Effector memory CD8-positive, alpha-beta T cell (primary cell): ENCODE measurements at regions not wholly inside any gene's neighbourhood (a gene's known extent, or its start where the extent isn't known, plus 50 kb on each side); places are given as distances from the start of the nearest gene placed in this dataset.

Experiments
- ATAC-seq: fragments of 150-1000 bp; cut with Tn5 transposase; replicated peaks from 2 replicates; pipeline ENCODE4 v1.10.0; 2021; ENCODE audit warnings: mild to moderate bottlenecking, moderate library complexity
- DNase-seq, 3 experiments: peaks; one replicate each; pipeline ENCODE4 v3.0.0; 2021
- H3K27ac Mint-ChIP-seq, 2 donors: one replicate each; pipeline ENCODE4 v1.8.0; 2022; ENCODE audit warnings: mild to moderate bottlenecking in 2 of 2, mixed read lengths in 2 of 2, moderate library complexity in 2 of 2
- H3K27me3 Mint-ChIP-seq, 2 donors: one replicate each; pipeline ENCODE4 v1.8.0; 2022; ENCODE audit warnings: mixed read lengths in 2 of 2
- H3K36me3 Mint-ChIP-seq: one replicate; pipeline ENCODE4 v1.8.0; 2022; ENCODE audit warnings: mild to moderate bottlenecking, moderate library complexity, mixed read lengths; ENCODE audit not compliant: insufficient read depth
- H3K4me1 Mint-ChIP-seq, 2 donors: one replicate each; pipeline ENCODE4 v1.8.0; 2022; ENCODE audit warnings: low read depth in 2 of 2, mixed read lengths in 2 of 2
- H3K4me3 Mint-ChIP-seq, 2 donors: one replicate each; pipeline ENCODE4 v1.8.0; 2022; ENCODE audit warnings: mild to moderate bottlenecking in 2 of 2, mixed read lengths in 2 of 2, moderate library complexity in 2 of 2
- H3K9me3 Mint-ChIP-seq, 2 donors: one replicate each; pipeline ENCODE4 v1.8.0; 2022; ENCODE audit warnings: mixed read lengths in 2 of 2

DNA sequence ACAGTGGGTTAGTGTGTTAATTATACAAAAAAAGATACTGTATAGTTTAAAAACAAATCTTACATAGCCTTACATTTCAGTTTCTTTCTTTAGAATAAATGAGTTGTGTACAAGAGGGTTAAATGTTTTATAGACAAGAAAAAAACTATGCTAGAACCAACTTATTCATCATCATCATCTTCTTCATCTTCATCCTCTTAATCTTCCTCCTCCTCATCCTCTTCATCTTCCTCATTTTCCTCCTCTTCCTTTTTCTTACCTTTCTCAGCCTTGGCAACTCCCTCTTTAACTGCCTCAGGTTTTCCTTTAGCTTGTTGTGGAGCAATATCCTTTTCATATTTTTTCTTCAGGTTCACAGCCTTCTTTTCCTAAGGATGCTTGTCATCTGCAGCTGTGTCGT lies 53.7 kb downstream of the RPS12 start:
- H3K4me1 Mint-ChIP-seq: no peaks in the 10 kb centered on the region
- H3K27me3 Mint-ChIP-seq: peaks cover 6% of the 10 kb centered on the region in 2 donors
- DNase-seq (no peak), ATAC-seq (no peak)
- no peaks in the 10 kb centered on the region for H3K36me3 Mint-ChIP-seq
- H3K9me3 Mint-ChIP-seq: no peaks in the 10 kb centered on the region
- no peak overlapping the region for H3K4me3 Mint-ChIP-seq
- H3K27ac Mint-ChIP-seq: no peak overlapping the region

DNA sequence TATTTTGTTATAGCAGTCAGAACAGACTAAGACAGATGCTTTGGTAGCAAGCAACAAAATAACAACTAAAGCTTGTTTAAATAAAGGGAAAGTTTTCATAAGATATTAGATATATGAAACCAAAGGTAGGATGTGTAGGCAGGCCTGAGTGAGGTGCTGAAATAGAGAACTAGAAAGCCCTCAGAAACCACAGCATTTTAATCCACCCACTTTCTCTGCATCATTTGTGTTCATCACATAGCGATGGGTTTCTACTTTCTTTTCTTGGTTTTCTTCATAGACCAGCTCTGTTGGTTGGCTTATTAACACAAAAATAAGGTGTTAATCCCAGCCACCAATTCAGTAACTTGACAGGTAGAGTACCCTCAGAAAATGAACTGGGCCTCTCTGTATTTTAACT lies 58.6 kb downstream of the RPS12 start:
- ATAC-seq: no peak
- Mint-ChIP-seq H3K36me3 (no peaks in the 10 kb centered on the region), H3K9me3 (peaks cover 0 to 7% of the 10 kb centered on the region in 2 donors), H3K4me1 (no peaks in the 10 kb centered on the region), H3K4me3 (no peak overlapping the region), H3K27me3 (peaks cover 13 to 16% of the 10 kb centered on the region in 2 donors), H3K27ac (no peak overlapping the region)
- no peak for DNase-seq

DNA sequence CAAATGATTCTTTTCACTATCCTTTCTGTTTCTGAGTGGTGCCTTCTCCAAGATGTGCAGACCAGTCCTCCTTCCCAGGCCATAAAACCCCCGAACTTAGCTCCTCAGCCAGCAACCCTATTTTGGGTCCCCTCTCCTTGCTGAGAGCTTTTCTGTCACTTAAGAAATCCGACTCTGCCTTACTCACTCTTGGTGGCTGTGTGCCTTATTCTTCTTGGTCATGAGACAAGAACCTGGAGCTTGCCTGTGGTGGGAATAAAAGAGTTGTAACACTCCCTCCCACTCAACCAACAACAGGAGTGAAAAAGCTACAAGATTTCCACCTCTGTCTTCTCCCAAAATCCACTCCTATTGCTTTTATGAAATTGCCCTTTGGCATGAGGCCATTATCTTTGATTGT lies 62.6 kb downstream of the RPS12 start:
- Mint-ChIP-seq H3K27ac (no peak overlapping the region), H3K4me1 (no peaks in the 10 kb centered on the region), H3K36me3 (no peaks in the 10 kb centered on the region), H3K4me3 (no peak overlapping the region), H3K27me3 (peaks cover 7 to 10% of the 10 kb centered on the region in 2 donors), H3K9me3 (peaks cover 0 to 7% of the 10 kb centered on the region in 2 donors)
- no peak for ATAC-seq
- DNase-seq: no peak

DNA sequence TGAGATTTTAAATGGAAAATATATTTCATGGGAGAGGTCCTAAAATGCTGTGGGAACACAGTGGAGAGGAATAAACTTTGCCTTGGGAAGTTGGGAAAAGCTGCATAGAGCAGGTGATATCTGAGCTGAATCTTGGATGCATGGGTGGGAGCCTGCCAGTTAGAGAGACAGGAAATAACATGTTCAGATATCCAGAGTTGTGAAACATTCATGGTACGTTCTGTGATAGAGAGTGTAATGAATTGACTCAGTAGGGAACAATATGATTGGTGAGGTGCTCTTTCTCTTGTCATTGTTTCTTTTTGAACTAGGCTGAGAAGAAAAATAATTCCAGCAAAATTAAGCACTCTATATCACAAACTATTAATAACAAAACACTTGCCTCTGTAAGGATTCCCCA lies 72.8 kb downstream of the RPS12 start:
- Mint-ChIP-seq H3K9me3 (no peaks in the 10 kb centered on the region), H3K4me1 (no peaks in the 10 kb centered on the region), H3K27ac (no peak overlapping the region), H3K27me3 (peaks cover 0 to 5% of the 10 kb centered on the region in 2 donors), H3K36me3 (no peaks in the 10 kb centered on the region), H3K4me3 (no peak overlapping the region)
- no peak for ATAC-seq
- no peak for DNase-seq

DNA sequence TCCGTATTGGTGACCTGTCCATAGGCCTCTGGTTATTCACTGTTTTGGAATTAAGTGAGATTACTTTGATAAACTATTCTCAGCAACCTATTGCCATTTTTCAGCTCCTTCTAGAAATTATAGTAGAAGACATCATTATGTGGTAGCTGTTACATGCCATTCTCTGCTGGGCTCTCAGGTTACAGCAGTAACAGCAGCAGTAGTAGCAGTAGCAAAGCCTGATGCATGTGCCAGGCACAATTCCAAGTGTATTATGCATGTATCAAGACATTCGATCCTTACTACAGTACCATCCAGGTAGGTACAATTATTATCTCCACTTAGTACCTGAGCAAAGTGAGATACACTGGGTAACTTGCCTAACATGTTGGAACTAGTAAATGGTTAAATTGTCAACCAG lies 74.3 kb downstream of the RPS12 start:
- Mint-ChIP-seq H3K27ac (no peak overlapping the region), H3K9me3 (no peaks in the 10 kb centered on the region), H3K4me3 (no peak overlapping the region), H3K36me3 (no peaks in the 10 kb centered on the region), H3K27me3 (peaks cover 0 to 5% of the 10 kb centered on the region in 2 donors), H3K4me1 (no peaks in the 10 kb centered on the region)
- no peak for DNase-seq
- no peak for ATAC-seq

DNA sequence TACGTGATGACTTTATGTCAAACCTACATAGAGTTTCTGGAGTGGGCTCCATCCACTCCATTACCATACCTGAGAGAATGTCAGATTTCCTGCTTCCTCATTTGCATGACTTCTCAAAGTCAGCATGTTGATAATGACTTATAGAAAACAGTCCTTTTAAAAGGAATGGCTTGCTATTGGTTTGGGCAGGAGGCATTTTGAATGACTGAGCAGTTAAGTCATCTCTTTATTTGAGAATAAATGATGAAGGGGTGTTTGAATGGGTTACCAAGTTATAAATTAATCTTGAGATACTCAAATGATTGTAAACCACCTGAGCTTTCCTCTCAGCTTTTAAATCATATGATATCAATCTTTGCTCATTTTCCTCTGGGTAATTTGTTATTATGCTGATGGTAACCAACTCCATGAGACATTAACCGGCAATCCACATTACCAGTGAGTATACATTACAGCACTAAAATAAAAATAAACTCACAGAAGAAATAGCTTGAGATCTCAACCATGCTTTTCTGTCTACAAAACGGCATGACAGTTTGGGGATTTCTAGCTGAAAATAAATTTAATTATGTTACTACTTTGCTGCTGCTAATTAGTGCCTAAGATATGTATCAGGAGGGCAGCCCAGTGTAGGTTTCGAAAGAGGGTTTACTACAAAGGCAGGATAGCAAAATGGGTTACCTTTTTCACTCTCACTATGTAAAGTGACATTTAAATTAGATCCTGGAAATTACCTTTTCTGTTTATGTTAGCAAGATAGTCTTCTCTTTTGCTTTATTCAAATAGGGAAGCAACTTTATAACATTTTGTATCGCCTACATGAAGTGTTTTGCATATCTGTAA lies 78.8 kb downstream of the RPS12 start:
- H3K9me3 Mint-ChIP-seq: no peaks in the 10 kb centered on the region
- ATAC-seq (no peak), DNase-seq (no peak)
- H3K4me1 Mint-ChIP-seq: no peaks in the 10 kb centered on the region
- H3K36me3 Mint-ChIP-seq: no peaks in the 10 kb centered on the region
- H3K27ac Mint-ChIP-seq: no peak overlapping the region
- H3K27me3 Mint-ChIP-seq: peaks cover 9% of the 10 kb centered on the region in 2 donors
- no peak overlapping the region for H3K4me3 Mint-ChIP-seq

DNA sequence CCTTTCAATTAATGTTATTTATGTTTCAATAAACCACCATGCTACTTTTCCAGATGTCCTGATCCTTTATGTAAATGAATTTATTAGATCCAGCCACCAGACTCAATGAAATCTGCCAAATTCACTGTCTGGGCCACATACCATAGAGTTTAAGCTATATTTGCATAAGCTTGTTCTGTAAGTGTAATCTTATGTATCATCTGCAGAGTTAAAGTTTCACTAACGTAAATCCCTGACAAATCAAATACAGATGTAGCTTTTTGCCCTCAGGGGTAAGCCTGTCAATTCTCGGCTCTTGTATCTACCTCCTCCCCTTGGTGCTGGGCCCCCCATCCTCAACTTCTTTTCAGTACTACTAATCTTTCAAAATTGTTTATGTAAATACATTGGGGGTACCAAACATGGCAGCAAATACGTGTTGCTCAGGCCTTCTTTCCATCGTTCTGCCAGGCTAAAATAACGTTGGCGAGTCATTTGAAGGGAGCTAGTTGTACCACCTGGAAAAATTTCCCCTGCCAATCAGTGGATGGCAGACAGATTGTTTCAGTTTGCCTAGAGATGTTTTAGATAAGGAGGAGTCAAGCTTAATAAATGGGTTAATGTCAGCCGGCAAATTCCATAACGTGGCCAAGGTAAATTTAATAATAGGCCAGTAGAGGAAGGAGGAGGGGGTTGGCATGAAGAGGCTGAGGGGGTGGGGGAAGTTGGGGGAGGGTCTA lies 79.6 kb downstream of the RPS12 start:
- peaks cover 9 to 10% of the 10 kb centered on the region in 2 donors for H3K27me3 Mint-ChIP-seq

DNA sequence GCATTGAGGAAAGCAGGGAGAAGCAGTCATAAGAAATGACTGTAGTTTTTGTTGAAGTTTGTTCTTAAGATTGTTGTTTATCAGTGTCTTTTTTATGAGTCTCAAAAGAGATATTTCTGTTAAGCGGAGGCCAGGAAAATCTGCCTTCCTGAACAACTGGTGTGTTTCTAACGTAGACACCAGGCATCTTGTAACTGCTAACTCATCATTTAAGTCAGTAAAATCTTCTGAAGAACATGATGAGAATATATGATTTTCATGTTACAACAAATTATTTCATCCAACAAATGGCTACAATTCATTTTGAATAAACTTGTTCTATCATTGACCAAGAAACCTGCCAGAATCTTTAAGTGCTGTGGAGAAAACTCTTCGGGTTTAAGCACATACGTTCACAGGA lies 84.0 kb downstream of the RPS12 start:
- Mint-ChIP-seq H3K9me3 (no peaks in the 10 kb centered on the region), H3K36me3 (no peaks in the 10 kb centered on the region), H3K4me3 (no peak overlapping the region), H3K27ac (no peak overlapping the region), H3K4me1 (no peaks in the 10 kb centered on the region), H3K27me3 (peaks cover 9 to 20% of the 10 kb centered on the region in 2 donors)
- DNase-seq: no peak
- no peak for ATAC-seq

More for the DNA sequence above, 79.6 kb downstream of the RPS12 start:
- no peak overlapping the region for H3K4me3 Mint-ChIP-seq
- ATAC-seq (no peak), DNase-seq (no peak)
- H3K4me1 Mint-ChIP-seq: no peaks in the 10 kb centered on the region
- H3K36me3 Mint-ChIP-seq: no peaks in the 10 kb centered on the region
- no peaks in the 10 kb centered on the region for H3K9me3 Mint-ChIP-seq
- no peak overlapping the region for H3K27ac Mint-ChIP-seq

DNA sequence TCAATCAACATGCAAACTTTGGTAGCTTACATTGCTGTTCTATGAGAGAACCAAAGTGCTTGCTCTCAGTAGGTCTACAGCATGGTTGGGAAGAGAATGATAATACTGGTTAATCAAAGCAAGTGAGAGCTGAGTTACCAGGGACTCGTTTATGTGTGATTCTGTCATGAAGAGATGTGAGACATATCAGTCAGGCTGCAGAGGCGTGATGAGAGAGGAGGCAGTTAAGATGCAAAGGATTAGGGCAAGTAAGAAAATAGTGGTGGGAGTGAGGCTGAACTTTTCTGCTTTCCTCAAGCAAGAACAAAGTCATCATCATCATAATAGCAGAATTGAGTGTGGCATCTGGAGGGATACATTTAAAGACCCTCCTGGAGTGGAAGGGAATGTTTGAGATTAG lies 86.5 kb downstream of the RPS12 start:
- peaks cover 0 to 20% of the 10 kb centered on the region in 2 donors for H3K27me3 Mint-ChIP-seq
- H3K4me1 Mint-ChIP-seq: no peaks in the 10 kb centered on the region
- H3K27ac Mint-ChIP-seq: no peak overlapping the region
- DNase-seq: no peak
- H3K36me3 Mint-ChIP-seq: no peaks in the 10 kb centered on the region
- ATAC-seq: no peak
- H3K9me3 Mint-ChIP-seq: no peaks in the 10 kb centered on the region
- H3K4me3 Mint-ChIP-seq: no peak overlapping the region

DNA sequence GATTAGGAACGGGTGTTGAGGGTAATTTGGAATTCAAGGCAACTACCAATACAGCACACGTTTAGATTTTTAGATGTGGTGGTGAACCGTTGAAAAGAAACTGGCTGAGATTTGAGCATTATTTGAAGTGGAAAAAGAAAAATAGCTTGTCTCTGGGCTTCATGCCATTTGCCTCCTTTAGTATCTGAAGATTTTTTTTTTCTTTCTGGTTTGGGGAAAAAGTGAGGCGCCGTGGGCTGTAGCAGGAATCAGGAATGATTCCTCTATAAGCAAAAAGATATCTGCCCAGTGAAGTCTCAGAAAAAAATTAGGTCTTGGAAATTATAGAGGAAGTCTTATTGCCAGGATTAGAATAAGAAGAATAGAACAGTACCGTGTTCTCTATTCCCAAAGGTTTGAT lies 88.5 kb downstream of the RPS12 start:
- Mint-ChIP-seq H3K4me1 (no peaks in the 10 kb centered on the region), H3K9me3 (no peaks in the 10 kb centered on the region), H3K4me3 (no peak overlapping the region), H3K27me3 (peaks cover 0 to 16% of the 10 kb centered on the region in 2 donors), H3K27ac (no peak overlapping the region), H3K36me3 (no peaks in the 10 kb centered on the region)
- no peak for ATAC-seq
- no peak for DNase-seq

DNA sequence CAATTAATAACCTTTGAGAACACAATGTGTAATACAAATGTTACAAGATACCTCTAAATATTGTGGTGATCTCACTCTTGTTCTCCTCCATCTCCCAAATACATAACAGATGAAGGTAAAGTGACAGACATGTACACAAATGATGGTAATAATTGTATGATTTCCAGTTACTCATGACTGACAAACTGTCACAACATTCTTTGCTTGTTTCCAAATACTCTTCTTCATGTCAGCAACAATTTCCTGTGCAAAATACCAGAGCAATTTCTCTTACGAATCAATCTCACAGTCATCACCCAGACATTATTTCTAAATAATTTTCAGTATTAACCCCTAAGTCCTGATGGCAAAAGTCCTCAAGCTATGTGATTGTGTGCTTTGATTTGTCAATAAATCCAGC lies 92.9 kb downstream of the RPS12 start:
- peaks cover 9 to 16% of the 10 kb centered on the region in 2 donors for H3K27me3 Mint-ChIP-seq
- H3K9me3 Mint-ChIP-seq: no peaks in the 10 kb centered on the region
- ATAC-seq: no peak
- no peak overlapping the region for H3K27ac Mint-ChIP-seq
- H3K4me1 Mint-ChIP-seq: no peaks in the 10 kb centered on the region
- H3K36me3 Mint-ChIP-seq: no peaks in the 10 kb centered on the region
- DNase-seq: no peak
- H3K4me3 Mint-ChIP-seq: no peak overlapping the region

DNA sequence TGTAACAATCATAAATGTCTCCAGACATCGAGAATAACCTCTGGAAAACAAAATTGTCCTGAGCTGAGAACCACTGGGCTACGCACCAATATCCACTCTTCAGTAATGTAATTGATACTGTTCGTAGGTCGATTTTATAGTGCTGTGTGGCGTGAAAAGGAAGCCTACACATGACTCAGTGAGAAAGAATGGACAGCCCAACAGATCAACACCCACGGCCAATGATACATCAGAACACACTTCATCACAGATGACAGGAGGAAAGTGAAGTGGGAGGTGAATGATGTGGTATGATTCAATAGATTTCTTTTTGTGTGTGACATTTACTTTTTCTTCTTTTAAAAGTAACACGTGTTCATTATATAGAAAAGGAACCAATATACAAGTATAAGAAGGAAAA lies 93.5 kb downstream of the RPS12 start:
- H3K27ac Mint-ChIP-seq: no peak overlapping the region

DNA sequence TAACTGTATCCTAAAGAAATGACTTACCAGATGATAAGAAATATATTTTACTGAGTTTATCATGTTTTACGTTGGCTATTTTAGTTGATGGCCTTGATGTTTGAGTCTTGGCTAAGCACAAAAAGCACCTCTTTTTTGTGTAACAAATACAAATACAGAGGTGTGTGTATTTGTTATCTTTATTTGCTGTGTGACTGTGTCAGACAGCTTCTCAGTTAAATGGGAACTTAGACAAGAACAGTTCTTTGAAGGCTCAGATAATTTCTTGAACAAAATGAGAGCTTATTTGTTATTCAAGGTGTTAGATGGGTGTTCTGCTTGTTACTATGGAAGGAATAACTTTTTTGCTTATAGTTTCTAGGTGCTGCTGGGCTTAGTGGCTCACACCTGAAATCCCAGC lies 95.4 kb downstream of the RPS12 start:
- DNase-seq: no peak

More for the DNA sequence above, 93.5 kb downstream of the RPS12 start:
- Mint-ChIP-seq H3K4me1 (no peaks in the 10 kb centered on the region), H3K36me3 (no peaks in the 10 kb centered on the region), H3K4me3 (no peak overlapping the region), H3K27me3 (peaks cover 9 to 11% of the 10 kb centered on the region in 2 donors), H3K9me3 (no peaks in the 10 kb centered on the region)
- ATAC-seq: no peak
- no peak for DNase-seq

DNA sequence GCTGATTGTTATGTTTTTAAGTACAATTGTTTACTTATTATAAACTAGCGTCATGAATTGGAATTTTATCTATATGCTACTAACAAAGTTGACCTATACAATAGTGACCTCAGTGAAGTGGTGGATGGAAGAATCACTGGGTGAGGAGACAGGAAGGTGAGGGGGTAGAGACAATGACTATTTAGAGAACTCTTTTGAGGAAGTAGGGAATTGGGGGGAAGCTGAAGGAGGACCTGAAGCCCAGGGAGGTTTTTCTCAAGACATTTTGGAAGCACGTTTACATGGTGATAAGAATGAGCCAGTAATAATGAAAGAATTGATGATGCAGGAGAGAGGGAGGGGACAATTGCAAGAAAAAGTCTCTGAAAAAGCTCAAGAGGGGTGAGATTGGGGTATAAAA lies 96.4 kb downstream of the RPS12 start:
- ATAC-seq (no peak), DNase-seq (no peak)
- H3K4me1 Mint-ChIP-seq: no peaks in the 10 kb centered on the region
- H3K36me3 Mint-ChIP-seq: no peaks in the 10 kb centered on the region
- peaks cover 7 to 20% of the 10 kb centered on the region in 2 donors for H3K27me3 Mint-ChIP-seq
- no peaks in the 10 kb centered on the region for H3K9me3 Mint-ChIP-seq
- no peak overlapping the region for H3K27ac Mint-ChIP-seq
- H3K4me3 Mint-ChIP-seq: no peak overlapping the region

More for the DNA sequence above, 95.4 kb downstream of the RPS12 start:
- no peak for ATAC-seq
- Mint-ChIP-seq H3K4me3 (no peak overlapping the region), H3K27me3 (peaks cover 7 to 15% of the 10 kb centered on the region in 2 donors), H3K36me3 (no peaks in the 10 kb centered on the region), H3K27ac (no peak overlapping the region), H3K9me3 (no peaks in the 10 kb centered on the region), H3K4me1 (no peaks in the 10 kb centered on the region)
